Keratinocyte (primary cell): ENCODE measurements at regions not wholly inside any gene's neighbourhood (a gene's known extent, or its start where the extent isn't known, plus 50 kb on each side); places are given as distances from the start of the nearest gene placed in this dataset.

Experiments used
- DNase-seq: peaks from one replicate; pipeline ENCODE4 v3.0.0-alpha.2; 2011; ENCODE audit warnings: low read depth, missing footprints, low spot score
- FAIRE-seq: peaks from 2 replicates; lab custom pipeline; 2011; peaks lifted over from hg19 to GRCh38; lab: Jason Lieb, UNC
- H2AFZ ChIP-seq: 2 replicates; pipeline ENCODE4 v1.6.0; 2012; ENCODE audit warnings: low read length, control low read depth, inconsistent platforms; ENCODE audit not compliant: control insufficient read depth
- H3K27ac ChIP-seq: 2 replicates; pipeline ENCODE4 v1.5.1; 2011; ENCODE audit warnings: low read length; ENCODE audit not compliant: control insufficient read depth, insufficient read depth
- H3K27me3 ChIP-seq: 3 replicates; pipeline ENCODE4 v1.6.0; 2011; ENCODE audit warnings: low read length; ENCODE audit not compliant: control insufficient read depth, insufficient read depth; ENCODE audit errors: extremely low read depth
- H3K36me3 ChIP-seq, 2 experiments: 2 replicates in 1 of 2; 3 replicates in 1 of 2; pipeline ENCODE4 v1.5.1; 2011; ENCODE audit warnings: low read length in 2 of 2, mild to moderate bottlenecking in 1 of 2; ENCODE audit not compliant: control insufficient read depth in 2 of 2, insufficient read depth in 2 of 2; ENCODE audit errors: extremely low read depth in 1 of 2
- H3K4me1 ChIP-seq: 3 replicates; pipeline ENCODE4 v1.5.1; 2011; ENCODE audit warnings: low read length; ENCODE audit not compliant: control insufficient read depth, insufficient read depth; ENCODE audit errors: extremely low read depth
- H3K4me2 ChIP-seq: 3 replicates; pipeline ENCODE4 v1.6.0; 2011; ENCODE audit warnings: low read depth, low read length; ENCODE audit not compliant: control insufficient read depth, insufficient read depth; ENCODE audit errors: extremely low read depth
- H3K4me3 ChIP-seq, 3 experiments: fragments of 200-600 bp in 1 of 3; sonication (generic) in 1 of 3; 2 replicates in 2 of 3; 3 replicates in 1 of 3; pipeline ENCODE4 v1.5.1; 2011 to 2016; ENCODE audit warnings: low read length in 3 of 3, mild to moderate bottlenecking in 3 of 3, control low read depth in 2 of 3, inconsistent platforms in 1 of 3, low read depth in 1 of 3, mixed read lengths in 1 of 3, mixed run types in 1 of 3, moderate library complexity in 1 of 3; ENCODE audit not compliant: control insufficient read depth in 2 of 3, insufficient read depth in 2 of 3; ENCODE audit errors: extremely low read depth in 1 of 3
- H3K79me2 ChIP-seq: 2 replicates; pipeline ENCODE4 v1.6.0; 2012; ENCODE audit warnings: low read length; ENCODE audit not compliant: control insufficient read depth, insufficient read depth
- H3K9ac ChIP-seq: 3 replicates; pipeline ENCODE4 v1.6.0; 2011; ENCODE audit warnings: low read length; ENCODE audit not compliant: control insufficient read depth, insufficient read depth; ENCODE audit errors: extremely low read depth
- H3K9me1 ChIP-seq: 3 replicates; pipeline ENCODE4 v1.6.0; 2011; ENCODE audit warnings: low read length; ENCODE audit not compliant: control insufficient read depth, insufficient read depth; ENCODE audit errors: extremely low read depth
- H3K9me3 ChIP-seq: 2 replicates; pipeline ENCODE4 v1.5.1; 2012; ENCODE audit warnings: low read depth, low read length; ENCODE audit not compliant: control insufficient read depth
- H4K20me1 ChIP-seq: 3 replicates; pipeline ENCODE4 v1.6.0; 2011; ENCODE audit warnings: low read length; ENCODE audit not compliant: control insufficient read depth, insufficient read depth; ENCODE audit errors: extremely low read depth
- EZH2 ChIP-seq: IDR thresholded peaks from one replicate; pipeline ENCODE4 v1.6.1; 2012; ENCODE audit warnings: inconsistent platforms, mild to moderate bottlenecking, low read length, moderate library complexity
- dilution Hi-C: fragments of 300-500 bp; cut with MboI; formaldehyde crosslinking; loops from one replicate; pipeline ENCODE4 v1.7.0; 2020; ENCODE audit warnings: low sequenced_read_pairs; ENCODE audit not compliant: extremely low pct_ligation_motif_present
- TF ChIP-seq, protein P1 (sequence below), 3 experiments: IDR thresholded peaks in 1 of 3; conservative IDR thresholded peaks in 1 of 3; optimal IDR thresholded peaks in 1 of 3; 2 replicates in 2 of 3; 3 replicates in 1 of 3; pipeline versions ENCODE3 to v1.5.1; 2011; ENCODE audit warnings: low read length in 3 of 3, mild to moderate bottlenecking in 3 of 3, moderate library complexity in 2 of 3, control low read depth in 1 of 3, inconsistent platforms in 1 of 3; ENCODE audit not compliant: insufficient read depth in 2 of 3; ENCODE audit errors: extremely low read depth in 1 of 3

DNA sequence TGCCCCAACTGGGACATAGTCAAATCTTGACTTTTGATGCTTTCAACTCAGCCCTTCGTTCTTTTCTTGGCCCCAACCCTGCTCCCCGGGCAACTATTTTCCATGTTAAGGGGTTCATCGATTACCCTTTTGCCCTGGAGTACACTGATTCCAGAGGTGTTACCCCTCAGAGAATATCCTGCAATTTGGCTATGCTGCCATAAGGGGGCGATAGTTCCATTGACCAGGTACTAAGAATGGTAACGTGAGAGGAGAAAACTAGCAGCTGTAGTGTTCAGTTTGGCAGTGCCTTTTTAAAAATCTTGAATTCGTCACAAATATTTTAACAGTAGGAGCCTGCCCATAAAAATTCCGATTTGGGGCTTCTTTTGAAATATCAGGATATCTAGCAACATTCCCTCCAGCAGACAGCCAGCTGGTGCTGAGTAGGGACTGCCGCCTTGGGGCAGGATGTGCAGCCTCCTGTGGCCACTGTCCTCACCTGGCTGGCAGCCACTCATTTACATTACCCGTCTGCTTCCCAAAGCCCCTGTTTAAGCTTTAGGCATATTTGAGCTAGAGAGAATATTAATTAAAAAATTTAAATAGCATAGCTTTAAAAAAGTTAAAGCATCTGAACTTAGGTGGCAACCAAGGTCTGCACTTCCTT, 146.3 kb upstream of the SKOR2 start:
- H3K27me3 ChIP-seq: no peaks in the 10 kb centered on the region
- H3K9me1 ChIP-seq: no peaks in the 10 kb centered on the region
- dilution Hi-C loops: no loop called here
- no peak overlapping the region for H3K9ac ChIP-seq
- H3K9me3 ChIP-seq: no peaks in the 10 kb centered on the region
- no peak overlapping the region for H2AFZ ChIP-seq
- TF ChIP-seq EZH2: no peak
- TF ChIP-seq, protein P1, sequence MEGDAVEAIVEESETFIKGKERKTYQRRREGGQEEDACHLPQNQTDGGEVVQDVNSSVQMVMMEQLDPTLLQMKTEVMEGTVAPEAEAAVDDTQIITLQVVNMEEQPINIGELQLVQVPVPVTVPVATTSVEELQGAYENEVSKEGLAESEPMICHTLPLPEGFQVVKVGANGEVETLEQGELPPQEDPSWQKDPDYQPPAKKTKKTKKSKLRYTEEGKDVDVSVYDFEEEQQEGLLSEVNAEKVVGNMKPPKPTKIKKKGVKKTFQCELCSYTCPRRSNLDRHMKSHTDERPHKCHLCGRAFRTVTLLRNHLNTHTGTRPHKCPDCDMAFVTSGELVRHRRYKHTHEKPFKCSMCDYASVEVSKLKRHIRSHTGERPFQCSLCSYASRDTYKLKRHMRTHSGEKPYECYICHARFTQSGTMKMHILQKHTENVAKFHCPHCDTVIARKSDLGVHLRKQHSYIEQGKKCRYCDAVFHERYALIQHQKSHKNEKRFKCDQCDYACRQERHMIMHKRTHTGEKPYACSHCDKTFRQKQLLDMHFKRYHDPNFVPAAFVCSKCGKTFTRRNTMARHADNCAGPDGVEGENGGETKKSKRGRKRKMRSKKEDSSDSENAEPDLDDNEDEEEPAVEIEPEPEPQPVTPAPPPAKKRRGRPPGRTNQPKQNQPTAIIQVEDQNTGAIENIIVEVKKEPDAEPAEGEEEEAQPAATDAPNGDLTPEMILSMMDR (optimal IDR thresholded peaks at IDR 0.05 in 1 of 3, IDR thresholded peaks at IDR 0.05 in 1 of 3, conservative IDR thresholded peaks at IDR 0.05 in 1 of 3; ENCODE audit: extremely low read depth in 1 of 3, insufficient read depth in 2 of 3, low read length in 3 of 3): peak; percentile 17 to 36 (median 34)
- DNase-seq (no peak), FAIRE-seq (no peak)
- H3K79me2 ChIP-seq: no peaks in the 10 kb centered on the region
- no peaks in the 10 kb centered on the region for H4K20me1 ChIP-seq
- H3K27ac ChIP-seq: no peak overlapping the region
- H3K36me3 ChIP-seq: no peaks in the 10 kb centered on the region
- H3K4me1 ChIP-seq: no peaks in the 10 kb centered on the region
- no peak overlapping the region for H3K4me3 ChIP-seq
- H3K4me2 ChIP-seq: no peak overlapping the region

DNA sequence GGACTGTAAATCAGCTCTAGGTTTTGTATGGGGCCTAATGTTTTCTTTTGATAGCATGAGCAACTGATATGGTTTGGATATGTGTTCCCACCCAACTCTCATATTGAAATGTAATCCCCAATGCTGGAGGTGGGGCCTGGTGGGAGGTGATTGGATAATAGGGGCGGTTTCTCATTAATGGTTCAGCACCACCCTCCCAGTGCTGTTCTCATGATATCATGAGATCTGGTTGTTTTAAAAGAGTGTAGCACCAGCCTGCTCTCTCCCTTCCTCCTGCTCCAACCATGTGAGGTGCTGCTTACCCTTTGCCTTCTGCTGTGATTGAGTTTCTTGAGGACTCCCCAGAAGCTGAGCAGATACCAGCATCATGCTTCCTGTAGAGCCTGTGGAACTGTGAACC, 140.2 kb upstream of the SKOR2 start:
- Histone ChIP-seq H3K4me3 (no peak overlapping the region), H3K9me1 (no peaks in the 10 kb centered on the region), H3K79me2 (no peaks in the 10 kb centered on the region), H3K9ac (no peak overlapping the region), H3K4me2 (no peak overlapping the region), H2AFZ (no peak overlapping the region), H3K27ac (no peak overlapping the region), H3K9me3 (no peaks in the 10 kb centered on the region), H3K36me3 (no peaks in the 10 kb centered on the region), H3K4me1 (no peaks in the 10 kb centered on the region), H4K20me1 (no peaks in the 10 kb centered on the region), H3K27me3 (no peaks in the 10 kb centered on the region)
- TF ChIP-seq EZH2: no peak
- TF ChIP-seq, protein P1 (optimal IDR thresholded peaks at IDR 0.05 in 1 of 3, IDR thresholded peaks at IDR 0.05 in 1 of 3, conservative IDR thresholded peaks at IDR 0.05 in 1 of 3; ENCODE audit: extremely low read depth in 1 of 3, insufficient read depth in 2 of 3, low read length in 3 of 3): no peak
- FAIRE-seq (no peak), DNase-seq (no peak)
- dilution Hi-C loops: no loop called here
